Naive thymus-derived CD4-positive, alpha-beta T cell (primary cell): ENCODE measurements at regions not wholly inside any gene's neighbourhood (a gene's known extent, or its start where the extent isn't known, plus 50 kb on each side); places are given as distances from the start of the nearest gene placed in this dataset.

Experiments used
- ATAC-seq: fragments of 150-1000 bp; cut with Tn5 transposase; 2 replicates; pipeline ENCODE4 v1.10.0; 2021; ENCODE audit warnings: mild to moderate bottlenecking, moderate library complexity
- CTCF ChIA-PET: fragments of 350-600 bp; sonication (Branson Sonifier 250); formaldehyde crosslinking; loops from one replicate; lab custom pipeline; 2021; ENCODE audit warnings: antibody characterized with exemption; lab: Charles Lee
- POLR2A ChIA-PET: fragments of 350-600 bp; sonication (Branson Sonifier 250); formaldehyde crosslinking; loops from one replicate; lab custom pipeline; 2021; ENCODE audit warnings: antibody characterized with exemption, inconsistent platforms; lab: Charles Lee
- DNase-seq, 9 donors: peaks; one replicate each; pipeline versions ENCODE4 v3.0.0 to v3.0.0-alpha.2; 2020 to 2022; ENCODE audit warnings: mixed read lengths in 1 of 9
- H3K27ac ChIP-seq: one replicate; pipeline ENCODE4 v1.7.0; 2013; ENCODE audit warnings: mild to moderate bottlenecking, low read depth, low read length, moderate library complexity
- H3K27me3 ChIP-seq, 2 donors: one replicate each; pipeline ENCODE4 v1.7.0; 2013; ENCODE audit warnings: low read length in 2 of 2, mild to moderate bottlenecking in 2 of 2, moderate library complexity in 2 of 2; ENCODE audit not compliant: control insufficient read depth in 2 of 2, insufficient read depth in 2 of 2
- H3K36me3 ChIP-seq, 3 experiments: 1 replicate in 2 of 3; 2 replicates in 1 of 3; pipeline ENCODE4 v1.7.0; 2013; ENCODE audit warnings: low read length in 3 of 3, mild to moderate bottlenecking in 3 of 3, moderate library complexity in 1 of 3; ENCODE audit not compliant: insufficient read depth in 3 of 3, control insufficient read depth in 2 of 3
- H3K4me1 ChIP-seq, 2 donors: one replicate each; pipeline ENCODE4 v1.7.0; 2013; ENCODE audit warnings: low read length in 2 of 2, mild to moderate bottlenecking in 2 of 2, moderate library complexity in 1 of 2; ENCODE audit not compliant: control insufficient read depth in 2 of 2, insufficient read depth in 2 of 2
- H3K4me3 ChIP-seq: 2 replicates; pipeline ENCODE4 v1.7.0; 2013; ENCODE audit warnings: mild to moderate bottlenecking, low read length
- H3K9me3 ChIP-seq, 3 experiments: 1 replicate in 2 of 3; 2 replicates in 1 of 3; pipeline ENCODE4 v1.7.0; 2013; ENCODE audit warnings: low read length in 3 of 3; ENCODE audit not compliant: control insufficient read depth in 2 of 3
- H3K27ac Mint-ChIP-seq, 9 donors: one replicate each; pipeline ENCODE4 v1.8.0; 2020 to 2022; ENCODE audit warnings: mixed read lengths in 9 of 9, mild to moderate bottlenecking in 8 of 9, moderate library complexity in 5 of 9, inconsistent platforms in 2 of 9
- H3K27me3 Mint-ChIP-seq, 5 donors: one replicate each; pipeline ENCODE4 v1.8.0; 2021 to 2022; ENCODE audit warnings: mixed read lengths in 5 of 5, mild to moderate bottlenecking in 1 of 5
- H3K36me3 Mint-ChIP-seq, 5 donors: one replicate each; pipeline ENCODE4 v1.8.0; 2020 to 2022; ENCODE audit warnings: mixed read lengths in 5 of 5, mild to moderate bottlenecking in 3 of 5, inconsistent platforms in 1 of 5
- H3K4me1 Mint-ChIP-seq, 7 donors: one replicate each; pipeline ENCODE4 v1.8.0; 2020 to 2022; ENCODE audit warnings: mixed read lengths in 7 of 7, mild to moderate bottlenecking in 3 of 7, inconsistent platforms in 1 of 7
- H3K4me3 Mint-ChIP-seq, 10 donors: one replicate each; pipeline ENCODE4 v1.8.0; 2020 to 2022; ENCODE audit warnings: mild to moderate bottlenecking in 10 of 10, mixed read lengths in 10 of 10, moderate library complexity in 6 of 10, inconsistent platforms in 2 of 10
- H3K9me3 Mint-ChIP-seq, 11 donors: one replicate each; pipeline ENCODE4 v1.8.0; 2020 to 2022; ENCODE audit warnings: mixed read lengths in 11 of 11, mild to moderate bottlenecking in 4 of 11, inconsistent platforms in 1 of 11, moderate library complexity in 1 of 11
- intact Hi-C, 2 donors: fragments of 100-400 bp; cut with micrococcal nuclease; formaldehyde crosslinking; loops; one replicate each; pipeline ENCODE4 v1.15.1; 2023

GRCh38 chr14:61930101-61930857 is 168.1 kb downstream of the SNAPC1 start:
- Mint-ChIP-seq H3K4me1 (no peaks in the 10 kb centered on the region), H3K27me3 (peaks cover 16 to 37% (median 22%) of the 10 kb centered on the region in 5 donors), H3K4me3 (no peak overlapping the region), H3K36me3 (no peaks in the 10 kb centered on the region), H3K27ac (no peak overlapping the region), H3K9me3 (no peaks in the 10 kb centered on the region)
- DNase-seq: no peak
- no peak overlapping the region for H3K4me3 ChIP-seq
- H3K36me3 ChIP-seq: no peaks in the 10 kb centered on the region
- intact Hi-C loops: no loop called here
- ChIA-PET CTCF (no interaction called here), POLR2A (no interaction called here)
- no peak overlapping the region for H3K27ac ChIP-seq
- peaks cover 0 to 4% of the 10 kb centered on the region in 2 donors for H3K27me3 ChIP-seq
- no peaks in the 10 kb centered on the region for H3K9me3 ChIP-seq
- no peaks in the 10 kb centered on the region for H3K4me1 ChIP-seq
- no peak for ATAC-seq

- H3K4me3 ChIP-seq: no peak overlapping the region
- ChIA-PET POLR2A (no interaction called here), CTCF (interaction anchor here (1.7 kb wide), 1 partner anchor 194 kb away, joined by 3 read pairs; no protein-coding TSS in a partner anchor)
- H3K9me3 ChIP-seq: no peaks in the 10 kb centered on the region
- intact Hi-C loops: no loop called here
- H3K27ac ChIP-seq: no peak overlapping the region
- peaks cover 0 to 4% of the 10 kb centered on the region in 2 donors for H3K27me3 ChIP-seq
- no peaks in the 10 kb centered on the region for H3K4me1 ChIP-seq
- H3K4me3 Mint-ChIP-seq: no peak overlapping the region
- no peaks in the 10 kb centered on the region for H3K36me3 Mint-ChIP-seq
- DNase-seq (no peak), ATAC-seq (no peak)
- no peaks in the 10 kb centered on the region for H3K36me3 ChIP-seq
- no peaks in the 10 kb centered on the region for H3K9me3 Mint-ChIP-seq
- H3K4me1 Mint-ChIP-seq: no peaks in the 10 kb centered on the region
- peaks cover 26 to 37% (median 32%) of the 10 kb centered on the region in 5 donors for H3K27me3 Mint-ChIP-seq
- no peak overlapping the region for H3K27ac Mint-ChIP-seq
These were observed 170.8 kb downstream of the SNAPC1 start for GRCh38 chr14:61932974-61933373.

GRCh38 chr14:61934385-61934784 is 172.2 kb downstream of the SNAPC1 start:
- H3K4me3 Mint-ChIP-seq: no peak overlapping the region
- no peak overlapping the region for H3K27ac ChIP-seq
- POLR2A ChIA-PET: no interaction called here
- no peaks in the 10 kb centered on the region for H3K4me1 ChIP-seq
- intact Hi-C loops: no loop called here
- H3K27me3 ChIP-seq: peaks cover 0 to 4% of the 10 kb centered on the region in 2 donors
- H3K36me3 ChIP-seq: no peaks in the 10 kb centered on the region
- H3K9me3 Mint-ChIP-seq: no peaks in the 10 kb centered on the region
- no peak for ATAC-seq
- no peak for DNase-seq
- no peaks in the 10 kb centered on the region for H3K9me3 ChIP-seq
- CTCF ChIA-PET: no interaction called here
- no peak overlapping the region for H3K27ac Mint-ChIP-seq
- H3K4me3 ChIP-seq: no peak overlapping the region
- H3K36me3 Mint-ChIP-seq: no peaks in the 10 kb centered on the region
- no peaks in the 10 kb centered on the region for H3K4me1 Mint-ChIP-seq
- peaks cover 21 to 32% (median 30%) of the 10 kb centered on the region in 5 donors for H3K27me3 Mint-ChIP-seq

GRCh38 chr14:61939776-61940175 is 177.6 kb downstream of the SNAPC1 start:
- intact Hi-C loops: no loop called here

GRCh38 chr14:61940666-61941420 is 178.6 kb downstream of the SNAPC1 start:
- Histone ChIP-seq H3K27ac (no peak overlapping the region), H3K36me3 (no peaks in the 10 kb centered on the region), H3K27me3 (no peaks in the 10 kb centered on the region), H3K4me3 (no peak overlapping the region), H3K9me3 (no peaks in the 10 kb centered on the region), H3K4me1 (no peaks in the 10 kb centered on the region)
- Mint-ChIP-seq H3K27ac (no peak overlapping the region), H3K4me3 (no peak overlapping the region), H3K27me3 (peaks cover 17 to 54% (median 44%) of the 10 kb centered on the region in 5 donors), H3K9me3 (peaks cover 0 to 11% (median 0%) of the 10 kb centered on the region in 11 donors), H3K36me3 (peaks cover 0 to 4% (median 0%) of the 10 kb centered on the region in 5 donors), H3K4me1 (no peaks in the 10 kb centered on the region)
- DNase-seq (no peak), ATAC-seq (no peak)
- intact Hi-C loops: no loop called here
- POLR2A ChIA-PET: no interaction called here
- CTCF ChIA-PET: no interaction called here

More at GRCh38 chr14:61939776-61940175, 177.6 kb downstream of the SNAPC1 start:
- DNase-seq: no peak
- no peaks in the 10 kb centered on the region for H3K4me1 ChIP-seq
- POLR2A ChIA-PET: no interaction called here
- H3K27me3 Mint-ChIP-seq: peaks cover 21 to 61% (median 47%) of the 10 kb centered on the region in 5 donors
- no peak overlapping the region for H3K27ac ChIP-seq
- CTCF ChIA-PET: no interaction called here
- H3K27me3 ChIP-seq: no peaks in the 10 kb centered on the region
- no peaks in the 10 kb centered on the region for H3K4me1 Mint-ChIP-seq
- peaks cover 0 to 4% (median 0%) of the 10 kb centered on the region in 5 donors for H3K36me3 Mint-ChIP-seq
- no peak overlapping the region for H3K4me3 Mint-ChIP-seq
- no peaks in the 10 kb centered on the region for H3K9me3 ChIP-seq
- no peak overlapping the region for H3K27ac Mint-ChIP-seq
- peaks cover 0 to 7% (median 0%) of the 10 kb centered on the region in 11 donors for H3K9me3 Mint-ChIP-seq
- no peak for ATAC-seq
- no peaks in the 10 kb centered on the region for H3K36me3 ChIP-seq
- no peak overlapping the region for H3K4me3 ChIP-seq

- Histone ChIP-seq H3K27ac (no peak overlapping the region), H3K36me3 (no peaks in the 10 kb centered on the region), H3K4me3 (no peak overlapping the region), H3K9me3 (no peaks in the 10 kb centered on the region), H3K27me3 (no peaks in the 10 kb centered on the region), H3K4me1 (no peaks in the 10 kb centered on the region)
- Mint-ChIP-seq H3K4me1 (no peaks in the 10 kb centered on the region), H3K27ac (no peak overlapping the region), H3K4me3 (no peak overlapping the region), H3K9me3 (peaks cover 0 to 11% (median 0%) of the 10 kb centered on the region in 11 donors), H3K36me3 (peaks cover 0 to 4% (median 0%) of the 10 kb centered on the region in 5 donors), H3K27me3 (peaks cover 13 to 52% (median 43%) of the 10 kb centered on the region in 5 donors)
- intact Hi-C loops: no loop called here
- DNase-seq (no peak), ATAC-seq (no peak)
- ChIA-PET POLR2A (no interaction called here), CTCF (interaction anchor here (0.9 kb wide), 1 partner anchor 47 kb away, joined by 3 read pairs; no protein-coding TSS in a partner anchor)
These were observed 179.4 kb downstream of the SNAPC1 start for GRCh38 chr14:61941421-61942150.
